Bronchial epithelial cell (primary cell): ENCODE measurements at regions not wholly inside any gene's neighbourhood (a gene's known extent, or its start where the extent isn't known, plus 50 kb on each side); places are given as distances from the start of the nearest gene placed in this dataset.

Source experiments
- DNase-seq: peaks from one replicate; pipeline ENCODE4 v3.0.0-alpha.2; 2010; ENCODE audit warnings: low read depth
- FAIRE-seq: peaks from 2 replicates; lab custom pipeline; 2011; peaks lifted over from hg19 to GRCh38; lab: Jason Lieb, UNC
- H3K27me3 ChIP-seq: 2 replicates; pipeline ENCODE4 v1.5.1; 2011; ENCODE audit warnings: low read length; ENCODE audit not compliant: control insufficient read depth, insufficient read depth
- H3K36me3 ChIP-seq: 2 replicates; pipeline ENCODE4 v1.5.1; 2011; ENCODE audit warnings: low read length; ENCODE audit not compliant: control insufficient read depth, insufficient read depth
- H3K4me3 ChIP-seq: 2 replicates; pipeline ENCODE4 v1.5.1; 2011; ENCODE audit warnings: mild to moderate bottlenecking, low read depth, low read length, control low read depth
- TF ChIP-seq, protein P1 (sequence below): IDR thresholded peaks from 2 replicates; pipeline ENCODE4 v1.5.1; 2011; ENCODE audit warnings: mild to moderate bottlenecking, moderate library complexity, low read length, control low read depth, inconsistent platforms; ENCODE audit not compliant: insufficient read depth, severe bottlenecking

GRCh38 chr10:25661632-25662031 is 272.4 kb upstream of the MYO3A start:
- Histone ChIP-seq H3K27me3 (no peaks in the 10 kb centered on the region), H3K4me3 (no peak overlapping the region), H3K36me3 (no peaks in the 10 kb centered on the region)
- no peak for FAIRE-seq
- TF ChIP-seq, protein P1, sequence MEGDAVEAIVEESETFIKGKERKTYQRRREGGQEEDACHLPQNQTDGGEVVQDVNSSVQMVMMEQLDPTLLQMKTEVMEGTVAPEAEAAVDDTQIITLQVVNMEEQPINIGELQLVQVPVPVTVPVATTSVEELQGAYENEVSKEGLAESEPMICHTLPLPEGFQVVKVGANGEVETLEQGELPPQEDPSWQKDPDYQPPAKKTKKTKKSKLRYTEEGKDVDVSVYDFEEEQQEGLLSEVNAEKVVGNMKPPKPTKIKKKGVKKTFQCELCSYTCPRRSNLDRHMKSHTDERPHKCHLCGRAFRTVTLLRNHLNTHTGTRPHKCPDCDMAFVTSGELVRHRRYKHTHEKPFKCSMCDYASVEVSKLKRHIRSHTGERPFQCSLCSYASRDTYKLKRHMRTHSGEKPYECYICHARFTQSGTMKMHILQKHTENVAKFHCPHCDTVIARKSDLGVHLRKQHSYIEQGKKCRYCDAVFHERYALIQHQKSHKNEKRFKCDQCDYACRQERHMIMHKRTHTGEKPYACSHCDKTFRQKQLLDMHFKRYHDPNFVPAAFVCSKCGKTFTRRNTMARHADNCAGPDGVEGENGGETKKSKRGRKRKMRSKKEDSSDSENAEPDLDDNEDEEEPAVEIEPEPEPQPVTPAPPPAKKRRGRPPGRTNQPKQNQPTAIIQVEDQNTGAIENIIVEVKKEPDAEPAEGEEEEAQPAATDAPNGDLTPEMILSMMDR = no peak
- DNase-seq = no peak

GRCh38 chr10:25666276-25666675 is 267.8 kb upstream of the MYO3A start:
- Histone ChIP-seq H3K36me3 (no peaks in the 10 kb centered on the region), H3K4me3 (no peak overlapping the region), H3K27me3 (no peaks in the 10 kb centered on the region)
- TF ChIP-seq, protein P1 = no peak
- DNase-seq (no peak), FAIRE-seq (no peak)

DNA sequence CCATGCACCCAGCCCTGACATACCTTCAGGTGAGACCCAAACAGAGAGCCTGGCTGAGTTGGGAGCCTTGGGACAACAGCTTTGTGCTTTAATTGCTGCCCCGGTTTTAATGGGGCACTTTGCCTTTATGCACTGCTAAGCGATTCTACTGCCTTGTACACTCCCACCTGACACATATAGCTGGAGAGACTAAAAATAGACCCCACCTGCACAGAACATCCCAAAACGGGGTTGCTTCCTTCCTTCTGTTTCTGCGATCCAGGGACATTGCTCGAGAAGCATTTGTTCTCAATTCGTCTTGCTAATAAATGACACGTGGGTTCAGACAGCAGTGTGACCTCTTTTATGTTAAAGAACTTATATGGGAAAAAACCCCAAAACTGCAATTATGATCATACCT is 258.8 kb upstream of the MYO3A start:
- Histone ChIP-seq H3K27me3 (no peaks in the 10 kb centered on the region), H3K36me3 (no peaks in the 10 kb centered on the region), H3K4me3 (no peak overlapping the region)
- FAIRE-seq (no peak), DNase-seq (no peak)
- TF ChIP-seq, protein P1 = no peak

GRCh38 chr10:25675615-25676014 is 258.4 kb upstream of the MYO3A start:
- FAIRE-seq (no peak), DNase-seq (no peak)
- Histone ChIP-seq H3K36me3 (no peaks in the 10 kb centered on the region), H3K27me3 (no peaks in the 10 kb centered on the region), H3K4me3 (no peak overlapping the region)
- TF ChIP-seq, protein P1 = no peak

DNA sequence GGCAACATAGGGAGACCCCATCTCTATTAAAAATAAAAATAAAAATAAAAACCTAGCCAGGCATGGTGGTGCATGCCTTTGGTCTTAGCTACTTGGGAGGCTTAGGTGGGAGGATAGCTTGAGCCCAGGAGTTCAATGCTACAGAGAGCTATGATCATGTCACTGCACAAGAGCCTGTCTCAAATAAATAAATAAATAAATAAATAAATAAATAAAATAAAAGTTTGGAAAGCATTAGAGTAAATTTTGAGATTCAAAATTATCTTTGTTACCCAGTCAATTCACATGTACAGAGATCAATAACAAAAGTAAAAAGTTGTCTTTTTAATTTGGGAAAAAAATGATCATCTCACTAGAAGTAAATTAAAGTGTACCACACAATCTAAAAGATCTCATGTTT is 255.8 kb upstream of the MYO3A start:
- FAIRE-seq = no peak
- H3K36me3 ChIP-seq = no peaks in the 10 kb centered on the region
- no peaks in the 10 kb centered on the region for H3K27me3 ChIP-seq
- DNase-seq = no peak
- TF ChIP-seq, protein P1 = no peak
- H3K4me3 ChIP-seq = no peak overlapping the region

DNA sequence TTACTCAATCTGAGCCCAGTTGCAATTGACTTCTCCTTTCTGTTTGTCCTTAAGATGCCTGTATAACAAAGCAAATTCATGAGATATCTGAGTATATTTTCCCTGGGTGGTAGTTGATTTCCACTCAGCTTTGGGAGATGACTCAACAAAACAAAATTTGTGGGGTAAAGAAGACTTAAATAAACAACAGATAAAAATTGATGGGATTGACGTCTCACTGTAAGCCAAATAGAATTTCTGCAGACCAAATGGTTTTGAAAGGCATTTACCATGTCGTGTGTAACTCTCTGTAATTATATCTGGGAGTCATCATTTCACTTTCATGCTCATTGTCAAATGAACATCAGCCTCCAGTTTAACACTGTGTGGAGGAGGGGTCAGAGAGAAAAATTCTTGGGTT is 255.4 kb upstream of the MYO3A start:
- FAIRE-seq = no peak
- Histone ChIP-seq H3K36me3 (no peaks in the 10 kb centered on the region), H3K4me3 (no peak overlapping the region), H3K27me3 (no peaks in the 10 kb centered on the region)
- no peak for DNase-seq
- TF ChIP-seq, protein P1 = no peak
